Islet of Langerhans (tissue), 1 donor: ENCODE measurements at regions not wholly inside any gene's neighbourhood (a gene's known extent, or its start where the extent isn't known, plus 50 kb on each side); places are given as distances from the start of the nearest gene placed in this dataset.

ENCODE experiments used
- FAIRE-seq: peaks from one replicate; lab custom pipeline; 2011; peaks lifted over from hg19 to GRCh38; lab: Jason Lieb, UNC

DNA sequence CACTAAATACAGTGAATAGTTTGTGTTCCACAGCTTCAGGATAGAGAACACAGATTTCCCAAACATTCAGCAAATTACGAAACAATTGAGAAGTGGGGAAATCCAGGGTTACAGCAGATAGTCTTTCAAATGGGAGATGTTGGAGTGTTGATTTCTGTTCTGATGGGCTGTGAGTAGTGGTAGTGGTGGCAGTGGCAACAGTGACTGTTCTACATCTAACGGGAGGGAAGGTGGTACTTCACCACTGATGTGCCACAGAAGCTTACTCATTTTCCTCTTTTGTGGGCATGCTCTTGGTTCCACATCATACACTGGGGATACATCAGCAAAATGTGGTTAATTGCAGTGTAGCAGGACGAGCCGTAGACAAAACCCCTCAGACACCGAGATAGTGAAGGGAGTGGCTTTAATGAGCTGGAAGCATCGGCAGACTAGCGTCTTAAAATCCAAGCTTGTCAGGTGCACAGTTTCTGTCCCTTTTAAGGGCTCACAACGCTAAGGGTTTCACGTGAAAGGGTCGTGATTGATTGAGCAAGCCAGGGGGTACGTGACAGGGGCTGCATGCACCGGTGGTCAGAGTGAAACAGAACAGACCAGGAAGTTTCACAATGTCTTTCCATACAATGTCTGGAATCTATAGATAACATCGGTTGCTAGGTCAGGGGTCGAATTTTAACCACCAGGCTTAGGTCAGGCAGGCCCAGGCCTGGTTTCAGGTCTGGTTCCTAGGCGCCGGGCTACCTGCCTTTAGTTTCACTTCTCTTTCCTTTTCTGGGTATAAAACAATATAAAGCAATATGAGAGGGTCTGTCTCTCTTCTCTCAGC, 330.6 kb upstream of the FBXO33 start:
- no peak for FAIRE-seq

DNA sequence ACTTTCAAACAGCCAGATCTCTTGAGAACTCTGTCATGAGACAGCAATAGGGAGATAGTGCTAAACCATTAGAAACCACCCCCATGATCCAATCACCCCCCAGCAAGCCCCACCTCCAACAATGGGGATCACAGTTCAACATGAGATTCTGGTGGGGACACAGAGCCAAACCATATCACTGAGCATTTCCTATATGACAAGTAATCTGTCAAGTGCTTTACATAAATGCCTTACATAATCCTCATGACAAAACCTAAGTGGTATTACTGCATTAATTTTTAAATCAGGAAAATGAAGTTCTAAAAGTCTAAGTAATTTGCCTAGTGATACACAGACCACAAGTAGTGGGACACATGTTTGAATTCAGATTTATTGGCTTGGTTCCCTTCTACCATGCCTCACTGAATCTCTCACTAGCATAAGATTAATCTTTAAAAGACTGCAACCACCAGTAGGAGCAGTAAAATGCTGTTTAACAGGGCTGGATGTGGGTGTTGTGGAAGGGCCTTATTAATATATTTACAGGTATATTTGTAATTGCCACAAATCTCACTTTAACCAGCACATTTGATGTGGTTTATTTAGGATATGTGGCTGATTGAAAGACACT, 323.1 kb upstream of the FBXO33 start:
- FAIRE-seq = no peak

DNA sequence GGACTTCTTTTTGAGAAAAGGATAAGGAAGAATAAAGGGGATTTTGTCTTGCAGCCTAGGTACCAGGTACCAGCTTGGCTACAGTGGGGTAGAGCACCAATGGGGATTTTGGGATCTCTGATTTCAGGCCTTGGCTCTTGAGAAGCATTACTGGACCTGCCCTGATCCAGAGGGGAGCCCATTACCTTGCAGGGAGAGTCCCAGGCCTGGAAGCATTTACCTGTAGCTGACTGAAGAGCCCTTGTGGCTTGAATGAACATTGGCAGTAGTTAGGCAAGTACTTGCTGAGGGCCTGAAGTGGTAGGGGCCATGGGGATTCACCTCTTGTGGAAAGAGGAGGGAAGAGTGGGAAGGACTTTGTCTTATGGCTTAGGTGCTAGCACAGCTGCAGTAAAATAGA, 308.2 kb upstream of the FBXO33 start:
- no peak for FAIRE-seq

DNA sequence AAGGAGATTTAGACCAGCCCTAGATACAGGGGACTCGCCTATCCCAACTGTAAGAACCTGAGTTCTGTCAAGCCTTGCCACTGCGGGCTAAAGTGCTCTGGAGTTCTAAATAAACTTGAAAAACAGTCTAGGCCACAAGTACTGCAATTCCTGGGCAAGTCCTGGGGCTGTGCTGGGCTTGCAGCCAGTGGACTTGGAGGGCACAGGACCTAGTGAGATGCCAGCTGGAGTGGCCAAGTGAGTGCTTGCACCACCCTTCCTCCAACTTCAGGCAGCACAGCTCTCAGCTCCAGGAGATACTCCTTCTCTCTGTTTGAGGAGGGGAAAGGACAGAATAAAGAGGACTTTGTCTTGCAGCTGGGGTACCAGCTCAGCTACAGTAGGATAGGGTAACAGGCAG, 307.6 kb upstream of the FBXO33 start:
- no peak for FAIRE-seq

DNA sequence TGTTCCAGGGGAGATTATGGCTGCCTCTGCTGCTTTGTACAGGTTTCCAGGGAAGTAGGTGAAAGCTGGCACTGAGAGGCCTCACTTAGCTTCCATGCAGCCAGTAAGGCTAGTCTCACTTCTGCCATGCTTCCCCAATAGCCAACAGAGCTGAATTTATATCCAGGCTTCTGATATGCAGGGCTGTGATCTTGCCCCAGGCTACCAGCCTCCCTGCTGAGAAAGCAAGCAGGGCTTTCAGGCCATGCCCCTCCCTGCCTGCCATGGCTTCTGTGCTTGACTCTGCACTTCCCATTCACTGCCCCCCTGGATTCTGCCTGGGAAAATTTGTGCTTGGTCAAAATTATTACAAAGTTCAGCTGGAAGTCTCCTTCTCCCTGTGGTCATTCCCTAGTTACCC, 302.1 kb upstream of the FBXO33 start:
- FAIRE-seq = no peak

DNA sequence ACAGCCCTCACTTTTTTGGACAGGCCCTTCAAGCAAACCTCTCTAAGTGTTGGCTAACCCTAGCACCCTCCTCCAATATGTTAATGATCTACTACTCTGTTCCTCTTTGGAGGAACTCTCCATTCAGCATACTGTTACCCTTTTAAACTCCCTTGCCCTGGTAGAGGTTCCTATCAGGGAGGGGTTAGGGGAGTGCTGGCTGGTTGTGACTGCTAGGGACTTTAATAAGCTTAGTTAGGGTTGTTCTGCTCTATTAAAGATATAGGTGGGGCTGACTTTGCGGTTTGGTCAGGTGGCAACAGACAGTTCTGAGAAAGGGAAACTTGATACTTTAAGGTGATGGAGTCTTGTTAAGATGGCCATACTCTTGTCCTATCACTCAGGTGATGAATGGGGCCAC, 301.5 kb upstream of the FBXO33 start:
- FAIRE-seq = no peak

DNA sequence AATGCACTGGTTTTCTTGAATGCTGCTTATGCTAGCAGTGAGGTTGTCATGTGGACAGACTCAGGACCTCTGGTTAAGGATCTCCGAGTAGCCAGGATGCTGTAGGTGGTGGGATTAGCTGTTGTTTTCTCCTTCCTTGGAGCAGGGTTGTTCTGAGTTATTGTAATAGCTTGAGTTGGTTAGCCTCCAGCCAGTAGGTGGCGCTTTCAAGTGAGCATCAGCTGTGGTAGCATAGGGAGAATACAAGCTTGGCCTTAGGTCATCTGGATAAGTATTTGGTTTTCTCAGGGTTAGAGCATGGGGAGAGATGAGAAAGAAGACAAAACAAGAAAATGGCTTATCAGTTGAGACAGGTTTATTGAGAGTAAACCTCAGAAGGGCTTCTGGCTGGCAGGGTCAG, 299.7 kb upstream of the FBXO33 start:
- no peak for FAIRE-seq

DNA sequence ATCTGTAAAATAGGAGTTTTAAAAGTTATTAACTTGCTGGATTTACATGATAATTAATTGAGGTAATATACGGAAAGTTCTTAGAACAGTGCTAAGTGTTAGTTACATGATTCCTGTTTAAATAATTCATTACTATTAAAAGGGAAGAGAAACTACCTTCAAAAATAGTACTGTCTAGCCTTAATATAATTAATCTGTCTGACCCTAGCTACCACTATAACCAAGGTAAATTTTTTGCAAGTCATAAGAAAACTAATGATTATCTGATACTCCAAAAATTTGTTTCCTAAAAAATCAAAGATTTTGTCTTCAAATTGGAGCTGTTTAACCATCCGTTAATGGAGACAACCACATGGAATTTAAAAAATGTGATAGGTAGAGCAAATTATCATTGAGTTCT, 294.3 kb upstream of the FBXO33 start:
- FAIRE-seq = no peak

DNA sequence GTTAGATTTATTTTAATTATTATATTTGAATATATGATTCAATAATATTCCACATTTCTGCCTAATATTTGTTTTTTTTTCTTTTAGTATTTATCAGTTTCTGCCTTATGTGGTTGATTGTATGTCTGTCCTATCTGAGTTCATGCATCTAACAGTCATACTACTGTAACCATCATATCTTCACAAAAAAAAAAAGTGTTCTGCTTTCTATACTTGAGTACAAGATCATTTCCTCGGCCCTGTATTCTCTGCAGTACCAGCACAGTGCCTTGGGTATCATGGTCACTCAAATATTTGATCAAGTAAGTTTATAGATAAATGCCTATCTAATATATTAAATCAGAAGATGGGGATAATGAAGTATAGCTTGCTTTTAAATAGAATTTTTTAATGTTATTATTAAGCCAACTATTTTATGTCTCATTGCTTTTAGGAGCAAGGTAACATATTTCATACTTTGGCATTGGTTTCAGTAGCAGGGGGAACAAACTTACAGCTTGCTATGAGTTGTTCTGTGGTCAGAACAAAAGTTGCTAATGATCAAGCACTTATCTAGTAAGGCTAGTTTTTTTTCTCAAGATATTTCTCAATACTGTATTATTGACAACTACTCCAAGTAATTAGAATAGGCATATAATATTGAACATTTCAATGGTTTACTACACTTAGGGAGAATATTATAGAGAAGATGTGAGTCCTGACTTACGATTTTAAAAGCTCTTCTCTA, 290.5 kb upstream of the FBXO33 start:
- FAIRE-seq = no peak

DNA sequence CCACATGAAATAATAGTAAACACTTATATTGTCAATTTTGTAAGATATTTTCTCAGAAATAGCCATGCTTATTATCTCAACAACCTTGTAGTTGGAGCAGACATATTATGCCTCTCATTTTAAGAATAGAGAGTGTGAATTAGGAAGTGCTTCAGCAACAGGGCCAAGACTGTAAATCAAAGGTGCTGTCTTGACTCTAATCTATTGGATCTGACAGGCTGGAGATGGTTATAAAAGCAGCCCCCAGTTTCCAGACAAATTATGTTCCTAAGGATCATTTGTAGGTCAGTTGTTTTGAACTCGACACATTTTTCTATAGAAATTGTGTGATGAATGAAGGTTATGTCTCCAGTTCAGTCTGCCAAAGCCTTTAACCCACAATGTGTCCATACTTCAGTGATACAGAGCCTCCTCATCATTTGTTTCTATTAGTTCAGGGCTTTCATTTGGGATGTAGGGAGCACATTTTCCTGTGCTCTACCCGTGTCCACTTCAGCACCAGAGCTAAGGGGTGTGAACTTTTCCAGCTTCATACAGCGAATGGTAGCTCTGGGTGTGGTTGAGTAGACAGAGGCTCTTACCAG, 284.8 kb upstream of the FBXO33 start:
- no peak for FAIRE-seq

DNA sequence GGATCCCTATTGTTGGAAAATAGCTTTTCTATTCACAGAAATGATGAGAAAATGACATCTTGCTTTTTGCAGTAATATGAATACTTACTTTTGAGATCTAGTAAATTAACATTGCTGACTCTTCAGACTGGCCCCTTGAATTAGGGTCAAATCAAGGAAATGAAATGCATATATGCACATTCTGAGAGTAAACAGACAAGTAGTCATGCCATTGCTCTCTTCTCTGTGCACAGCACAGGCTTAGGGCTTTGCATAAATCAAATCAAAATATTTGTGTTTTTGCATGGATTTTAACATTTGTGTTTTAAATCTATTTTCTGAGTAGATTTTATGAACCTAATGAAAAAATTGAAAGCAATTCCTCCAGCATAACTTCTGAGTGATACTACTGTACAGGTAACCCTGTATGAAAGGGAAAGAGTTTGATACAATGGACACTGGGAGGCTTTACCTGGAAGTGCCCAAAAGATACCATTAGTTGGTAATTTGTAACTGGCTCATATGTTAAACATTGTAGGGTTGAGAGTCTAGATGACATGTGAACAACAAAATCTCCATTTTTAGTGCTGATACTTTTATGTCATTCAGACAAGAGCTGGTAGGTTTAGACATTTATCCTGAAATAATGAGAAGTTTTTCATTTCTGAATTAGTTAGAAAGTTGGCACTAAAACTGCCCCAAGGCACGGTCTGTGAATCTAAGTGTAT, 280.2 kb upstream of the FBXO33 start:
- no peak for FAIRE-seq

DNA sequence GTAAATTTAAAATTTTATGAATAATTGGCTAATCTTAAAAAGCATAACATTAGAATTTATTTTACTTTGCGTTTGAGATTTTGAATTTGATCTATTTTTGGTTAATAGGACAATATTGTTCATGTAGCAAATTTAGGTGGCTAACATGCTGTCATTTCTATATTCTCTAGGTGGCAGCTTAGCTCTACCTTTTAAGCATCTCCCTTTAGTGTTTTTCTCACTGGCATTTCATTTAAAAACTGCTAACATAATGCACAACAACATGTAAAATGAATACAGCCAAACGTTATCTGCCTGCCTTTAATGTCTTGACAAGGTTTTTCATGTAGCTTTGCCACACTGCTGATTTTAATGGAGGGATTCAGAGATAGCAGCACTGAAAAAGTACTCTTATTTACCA, 272.4 kb upstream of the FBXO33 start:
- no peak for FAIRE-seq

DNA sequence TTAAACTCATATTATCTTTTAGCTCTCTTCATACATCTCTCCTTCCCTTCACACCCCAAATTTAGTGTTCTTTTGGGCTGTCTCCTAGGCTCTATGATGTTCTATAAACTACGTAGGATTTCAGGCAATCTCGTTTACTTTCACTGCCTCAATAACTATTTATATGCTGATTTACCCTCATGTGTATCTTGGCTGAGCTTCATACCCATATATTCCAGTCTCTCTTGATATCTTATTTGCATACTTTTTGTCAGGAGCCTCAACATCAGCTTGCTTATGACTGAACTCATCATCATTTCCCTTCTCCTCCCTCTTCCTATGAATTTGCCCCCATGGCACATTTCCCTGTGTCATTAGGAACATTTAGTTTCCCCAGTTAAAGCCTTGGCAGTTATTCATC, 262.1 kb upstream of the FBXO33 start:
- no peak for FAIRE-seq

DNA sequence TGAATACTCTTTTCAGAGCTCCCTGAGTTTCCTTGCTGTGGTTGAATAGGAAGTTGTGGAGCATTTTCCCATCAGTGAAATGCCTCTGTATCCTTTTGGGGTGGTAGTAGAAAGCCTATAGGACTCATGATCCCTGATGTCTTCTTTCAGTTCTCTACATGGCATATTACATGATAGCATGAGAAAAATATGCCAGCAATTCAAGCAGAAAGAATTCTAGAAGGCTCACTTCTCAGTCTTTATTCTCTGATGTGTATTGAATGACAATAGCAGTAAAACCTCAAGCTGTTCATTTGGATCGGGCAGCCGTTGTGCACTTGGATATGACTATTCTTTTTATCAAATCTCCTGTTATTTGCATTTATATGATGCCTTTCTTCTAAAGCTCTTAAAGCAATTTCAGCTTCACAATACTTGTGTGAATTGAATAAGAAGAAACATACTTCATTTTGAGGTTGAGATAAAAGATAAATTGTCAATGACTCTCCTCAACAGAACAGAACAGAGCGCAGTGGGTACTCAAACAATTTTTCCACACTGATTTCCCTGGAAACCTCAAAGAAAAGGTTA, 251.5 kb upstream of the FBXO33 start:
- no peak for FAIRE-seq

DNA sequence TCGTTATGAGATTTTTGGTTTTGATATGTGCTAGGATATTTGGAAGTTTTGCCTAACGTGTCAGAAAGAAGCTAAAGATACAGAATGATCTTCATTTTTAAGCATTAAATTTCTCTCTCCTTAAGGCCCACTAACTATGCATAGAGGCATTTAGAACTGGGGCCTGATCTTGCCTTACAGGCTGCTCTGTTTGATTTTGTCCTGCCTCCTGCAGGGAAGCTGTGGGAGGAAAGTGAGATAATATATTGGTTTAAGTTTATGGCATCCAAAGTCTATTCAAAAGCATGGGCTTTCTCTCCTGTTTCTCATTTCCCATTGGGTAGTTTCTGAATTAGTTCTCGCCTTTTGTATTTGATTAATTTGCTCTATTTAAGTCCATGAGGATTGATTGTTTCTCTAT, 250.3 kb upstream of the FBXO33 start:
- FAIRE-seq = no peak

DNA sequence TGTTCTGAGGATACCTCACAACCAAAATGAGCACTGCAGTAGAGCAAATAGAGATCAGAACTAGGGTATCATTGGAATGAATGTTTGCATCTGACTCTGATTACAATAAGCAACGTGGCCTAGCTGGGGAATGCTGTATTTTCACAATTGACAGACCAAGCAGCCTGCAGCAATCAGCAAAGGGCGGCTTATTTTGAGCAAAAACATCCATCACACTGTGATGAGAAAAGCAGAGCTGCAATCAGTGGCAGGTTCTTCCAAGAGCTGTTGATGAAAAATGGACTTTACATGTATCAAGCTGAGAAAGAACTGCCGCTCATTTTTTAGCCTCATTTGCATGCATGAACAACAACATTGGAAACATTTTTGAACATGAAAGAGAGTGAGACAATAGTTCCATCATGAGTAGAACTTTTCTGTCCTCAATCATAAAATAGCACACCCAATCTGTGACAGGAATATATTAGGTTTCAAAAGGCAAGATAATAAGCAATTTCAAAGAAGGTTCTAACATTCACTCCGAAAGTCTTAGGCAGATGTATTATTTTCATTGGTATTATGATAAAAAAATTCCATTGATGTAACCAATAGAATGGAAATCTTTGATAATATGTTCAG, 249.7 kb upstream of the FBXO33 start:
- FAIRE-seq = no peak

DNA sequence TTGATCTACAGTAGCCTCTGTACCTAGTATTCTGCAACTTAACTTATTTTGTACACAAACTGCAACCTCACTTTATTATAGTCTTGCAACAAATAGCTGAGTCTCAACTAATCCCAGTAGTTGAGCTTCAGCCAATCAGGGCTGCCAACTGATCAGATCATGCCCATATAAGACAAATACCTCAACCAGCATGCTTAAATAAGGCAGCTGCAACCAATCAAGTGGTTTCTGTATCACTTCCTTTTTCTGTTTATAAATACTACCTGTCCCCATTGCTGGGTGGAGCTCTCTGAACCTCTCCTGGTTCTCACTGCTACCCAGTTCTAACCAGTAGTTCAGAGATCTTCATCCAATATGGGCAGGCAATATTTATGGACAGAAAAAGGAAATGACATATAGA, 248.5 kb upstream of the FBXO33 start:
- FAIRE-seq = no peak

DNA sequence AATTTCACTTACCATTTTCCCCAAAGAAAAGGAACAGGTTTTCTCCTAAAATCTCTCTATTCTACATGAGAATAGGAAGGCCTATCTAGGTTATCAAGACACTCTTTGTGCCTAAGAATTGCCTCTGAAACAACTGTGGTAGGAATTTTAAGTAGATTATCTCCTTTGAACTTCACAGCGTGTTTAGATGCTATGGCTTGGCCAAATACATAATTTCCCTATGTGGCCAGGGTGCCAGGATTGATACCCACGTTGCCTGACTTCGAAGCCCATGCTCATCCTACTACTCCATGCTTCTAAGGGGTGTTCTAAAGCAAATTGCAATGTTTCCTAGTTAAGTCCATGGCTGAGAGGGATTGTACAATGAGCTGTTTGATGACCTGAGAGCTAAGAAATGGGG, 241.5 kb upstream of the FBXO33 start:
- no peak for FAIRE-seq

DNA sequence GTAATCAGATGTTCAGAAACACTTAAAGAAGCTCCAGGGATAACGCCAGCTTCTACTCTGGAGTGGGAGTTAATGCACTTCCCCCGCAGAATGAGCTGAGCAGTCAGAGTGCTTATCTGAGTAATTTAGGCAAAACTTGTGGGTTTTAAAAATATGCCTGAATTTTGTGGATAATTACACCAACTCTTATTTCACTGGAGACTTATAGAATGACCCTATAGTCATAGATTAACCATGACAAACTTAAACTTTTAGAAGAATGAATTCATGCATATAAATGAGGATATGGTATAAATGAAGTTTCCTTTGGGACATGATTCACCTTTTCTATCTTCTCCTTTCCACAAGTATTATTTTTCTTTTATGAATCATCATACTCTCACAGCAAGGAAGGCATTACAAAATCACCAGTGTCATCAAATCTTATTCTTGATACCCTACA, 241.1 kb upstream of the FBXO33 start:
- FAIRE-seq = no peak

DNA sequence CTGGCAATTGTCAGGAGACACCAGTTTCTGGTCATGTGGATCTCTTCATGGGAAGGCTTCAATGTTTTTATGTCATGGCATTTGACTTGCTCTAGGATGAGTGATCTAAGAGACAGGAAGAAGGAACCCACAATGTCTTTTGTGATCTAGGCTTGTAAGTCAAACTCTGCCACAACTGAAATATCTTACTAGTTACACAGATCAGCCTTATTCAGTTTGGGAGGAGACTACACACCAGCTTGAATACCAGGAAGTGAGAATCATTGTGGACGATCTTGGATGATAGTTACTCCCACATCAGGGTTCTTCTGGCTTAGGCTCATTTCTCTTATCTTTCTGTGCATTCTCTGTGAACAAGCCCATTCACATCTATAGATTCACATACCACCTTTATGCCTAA, 236.2 kb upstream of the FBXO33 start:
- no peak for FAIRE-seq

DNA sequence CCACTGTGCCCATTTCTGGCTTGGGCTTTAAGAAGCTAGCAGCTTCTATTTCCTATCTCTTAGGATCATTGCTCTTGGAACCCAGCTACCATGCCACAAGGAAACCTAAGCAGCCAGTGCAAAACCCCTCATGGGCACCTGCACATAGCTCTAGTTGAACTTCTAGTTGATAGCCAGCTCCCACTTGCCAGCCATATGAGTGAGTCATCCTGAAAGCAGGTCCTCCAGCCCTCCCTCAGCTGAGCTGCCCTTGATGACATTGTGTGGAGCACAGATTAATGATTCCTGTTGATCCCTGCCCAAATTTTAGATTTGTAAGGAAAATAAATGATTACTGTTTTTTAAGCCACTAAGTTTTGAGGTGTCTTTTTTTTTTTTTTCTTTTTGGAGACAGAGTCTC, 234.2 kb upstream of the FBXO33 start:
- no peak for FAIRE-seq

DNA sequence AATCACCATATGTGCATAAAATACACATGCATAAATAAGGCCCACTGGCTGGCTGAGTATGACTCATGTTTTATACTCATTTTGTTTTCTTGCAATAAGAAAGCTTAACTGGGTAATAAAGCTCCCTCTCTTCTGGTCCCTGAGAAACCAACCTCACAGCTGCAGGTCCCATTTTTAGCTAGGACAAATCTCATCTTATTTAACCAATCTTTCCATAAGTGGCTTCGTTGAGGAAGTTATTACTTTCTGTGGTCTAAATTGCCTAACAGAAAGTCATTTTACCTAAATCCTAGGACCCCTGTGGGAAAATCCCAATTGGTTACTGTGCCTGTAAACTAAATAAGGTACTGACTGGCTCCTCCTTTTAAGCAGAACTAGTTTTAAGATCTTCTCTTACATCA, 232.8 kb upstream of the FBXO33 start:
- no peak for FAIRE-seq
